ENCODE measurements at regions not wholly inside any gene's neighbourhood (a gene's known extent, or its start where the extent isn't known, plus 50 kb on each side); places are given as distances from the start of the nearest gene placed in this dataset.

DNA sequence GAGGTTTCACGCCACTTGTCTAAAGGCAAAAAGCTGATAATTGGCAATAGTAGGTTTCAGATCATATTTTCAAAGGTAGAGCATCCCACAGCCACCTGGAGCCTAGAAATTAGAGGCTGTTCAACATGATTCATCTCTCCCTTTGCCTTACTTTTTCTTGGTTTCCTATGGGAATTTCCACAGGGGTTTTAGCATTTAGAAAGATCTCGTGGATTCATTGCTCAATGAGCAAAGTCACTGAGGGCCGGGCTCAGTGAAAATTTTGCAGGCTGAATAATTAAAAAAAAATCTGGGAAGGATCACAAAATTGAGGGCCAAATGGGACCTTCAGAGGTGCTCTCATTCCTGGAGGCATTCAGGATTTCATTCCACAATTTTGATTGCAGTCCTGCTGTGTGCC is 137.1 kb downstream of the VAPA start:
- no peaks in the 10 kb centered on the region for H3K9me3 ChIP-seq
- no peak for DNase-seq
- no peaks in the 10 kb centered on the region for H3K36me3 ChIP-seq
- peak overlapping the region; percentile 44 to 81 (median 62) for H3K27ac ChIP-seq
- TF ChIP-seq, protein P1, sequence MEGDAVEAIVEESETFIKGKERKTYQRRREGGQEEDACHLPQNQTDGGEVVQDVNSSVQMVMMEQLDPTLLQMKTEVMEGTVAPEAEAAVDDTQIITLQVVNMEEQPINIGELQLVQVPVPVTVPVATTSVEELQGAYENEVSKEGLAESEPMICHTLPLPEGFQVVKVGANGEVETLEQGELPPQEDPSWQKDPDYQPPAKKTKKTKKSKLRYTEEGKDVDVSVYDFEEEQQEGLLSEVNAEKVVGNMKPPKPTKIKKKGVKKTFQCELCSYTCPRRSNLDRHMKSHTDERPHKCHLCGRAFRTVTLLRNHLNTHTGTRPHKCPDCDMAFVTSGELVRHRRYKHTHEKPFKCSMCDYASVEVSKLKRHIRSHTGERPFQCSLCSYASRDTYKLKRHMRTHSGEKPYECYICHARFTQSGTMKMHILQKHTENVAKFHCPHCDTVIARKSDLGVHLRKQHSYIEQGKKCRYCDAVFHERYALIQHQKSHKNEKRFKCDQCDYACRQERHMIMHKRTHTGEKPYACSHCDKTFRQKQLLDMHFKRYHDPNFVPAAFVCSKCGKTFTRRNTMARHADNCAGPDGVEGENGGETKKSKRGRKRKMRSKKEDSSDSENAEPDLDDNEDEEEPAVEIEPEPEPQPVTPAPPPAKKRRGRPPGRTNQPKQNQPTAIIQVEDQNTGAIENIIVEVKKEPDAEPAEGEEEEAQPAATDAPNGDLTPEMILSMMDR (IDR thresholded peaks at IDR 0.05), result no peak
- no peak for TF ChIP-seq POLR2A (IDR thresholded peaks at IDR 0.05)
- H3K27me3 ChIP-seq, result no peaks in the 10 kb centered on the region
- no peak overlapping the region for H3K4me3 ChIP-seq
- H3K4me1 ChIP-seq, result no peaks in the 10 kb centered on the region

DNA sequence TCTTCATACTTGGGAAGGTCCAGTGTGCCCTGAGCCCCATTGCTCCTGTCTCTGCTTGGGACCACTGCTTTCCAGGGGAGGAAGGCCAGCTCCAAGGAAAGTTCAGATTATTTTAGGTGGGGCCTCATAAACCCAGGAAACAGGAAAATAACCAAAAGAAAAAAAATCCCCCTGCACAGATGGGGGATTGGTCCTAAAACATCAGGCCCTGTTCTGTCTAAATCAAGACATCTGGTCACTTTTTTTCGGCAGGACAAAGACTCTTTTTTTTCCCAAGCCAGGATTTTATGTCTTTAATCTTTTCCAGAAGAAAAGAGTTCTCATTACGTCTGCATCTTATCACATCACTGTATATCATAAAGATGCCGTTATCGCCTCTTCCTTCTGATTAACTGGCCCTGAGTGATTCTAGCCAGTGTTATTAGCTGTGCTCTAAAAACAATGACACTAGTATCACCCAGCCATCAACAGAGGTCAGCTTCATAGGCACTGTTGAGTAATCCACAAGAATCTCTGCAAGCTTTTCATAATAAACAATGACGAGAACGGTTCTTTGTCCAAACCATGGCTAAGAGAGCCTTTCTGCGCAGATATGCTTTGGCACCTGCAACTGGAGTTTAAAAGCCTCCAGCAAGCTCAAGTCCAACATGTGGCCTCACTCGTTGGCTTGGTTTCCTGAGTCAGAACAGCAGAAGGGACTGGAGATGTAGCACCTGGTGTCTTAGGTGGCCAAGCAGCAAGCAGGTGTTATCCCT is 138.2 kb downstream of the VAPA start:
- no peaks in the 10 kb centered on the region for H3K4me1 ChIP-seq
- H3K4me3 ChIP-seq, result no peak overlapping the region
- peak in 1 of 3 donors; percentile 71 for DNase-seq
- TF ChIP-seq, protein P1 (IDR thresholded peaks at IDR 0.05), result no peak
- no peak for TF ChIP-seq POLR2A (IDR thresholded peaks at IDR 0.05)
- H3K27ac ChIP-seq, result peak overlapping the region; percentile 44 to 68 (median 59)
- H3K27me3 ChIP-seq, result no peaks in the 10 kb centered on the region
- H3K36me3 ChIP-seq, result no peaks in the 10 kb centered on the region
- no peaks in the 10 kb centered on the region for H3K9me3 ChIP-seq

DNA sequence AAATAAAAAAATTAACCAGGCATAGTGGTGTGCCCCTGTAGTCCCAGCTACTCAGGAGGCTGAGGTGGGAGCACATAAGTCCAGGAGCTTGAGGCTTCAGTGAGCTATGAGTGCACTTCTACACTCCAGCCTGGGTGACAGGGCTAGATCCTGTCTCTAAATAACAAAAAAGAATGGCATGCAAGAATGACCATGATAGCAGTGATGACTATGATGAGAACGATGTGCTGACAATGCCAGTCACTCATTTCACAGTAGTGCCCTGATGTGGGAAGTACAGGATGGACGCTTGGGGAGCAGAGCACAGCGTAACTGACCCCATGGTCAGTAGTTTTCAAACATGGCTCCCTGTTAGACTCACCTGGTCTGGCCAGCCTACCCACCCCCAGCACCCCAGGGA is 139.1 kb downstream of the VAPA start:
- no peak for DNase-seq
- Histone ChIP-seq H3K36me3 (no peaks in the 10 kb centered on the region), H3K27me3 (no peaks in the 10 kb centered on the region), H3K27ac (peak overlapping the region in 1 of 4 donors; percentile 28), H3K4me3 (no peak overlapping the region), H3K4me1 (peaks cover 0 to 1% (median 0%) of the 10 kb centered on the region in 4 donors), H3K9me3 (no peaks in the 10 kb centered on the region)
- TF ChIP-seq, protein P1 (IDR thresholded peaks at IDR 0.05), result no peak
- TF ChIP-seq POLR2A (IDR thresholded peaks at IDR 0.05), result no peak

DNA sequence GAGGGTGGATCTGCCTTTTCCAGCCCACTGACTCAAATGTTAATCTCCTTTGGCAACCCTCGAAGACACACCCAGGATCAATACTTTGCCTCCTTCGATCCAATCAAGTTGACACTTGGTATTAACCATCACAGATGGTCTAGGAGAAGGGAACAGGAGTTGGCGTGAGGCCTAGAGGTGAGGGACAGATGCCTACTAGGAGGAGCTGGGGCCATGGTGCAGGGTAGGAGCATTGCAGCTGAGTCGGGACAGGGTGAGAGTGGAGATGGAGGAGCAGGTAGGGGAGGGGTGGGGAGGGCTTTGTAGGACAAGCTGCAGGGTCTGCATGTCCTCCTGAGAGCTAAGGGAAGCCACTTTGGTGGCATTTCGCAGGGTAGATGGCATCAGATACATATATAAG is 140.0 kb downstream of the VAPA start:
- Histone ChIP-seq H3K9me3 (no peaks in the 10 kb centered on the region), H3K4me3 (no peak overlapping the region), H3K27me3 (no peaks in the 10 kb centered on the region), H3K4me1 (peaks cover 0 to 5% (median 0%) of the 10 kb centered on the region in 4 donors), H3K36me3 (no peaks in the 10 kb centered on the region), H3K27ac (no peak overlapping the region)
- no peak for DNase-seq
- no peak for TF ChIP-seq POLR2A (IDR thresholded peaks at IDR 0.05)
- TF ChIP-seq, protein P1 (IDR thresholded peaks at IDR 0.05), result no peak

DNA sequence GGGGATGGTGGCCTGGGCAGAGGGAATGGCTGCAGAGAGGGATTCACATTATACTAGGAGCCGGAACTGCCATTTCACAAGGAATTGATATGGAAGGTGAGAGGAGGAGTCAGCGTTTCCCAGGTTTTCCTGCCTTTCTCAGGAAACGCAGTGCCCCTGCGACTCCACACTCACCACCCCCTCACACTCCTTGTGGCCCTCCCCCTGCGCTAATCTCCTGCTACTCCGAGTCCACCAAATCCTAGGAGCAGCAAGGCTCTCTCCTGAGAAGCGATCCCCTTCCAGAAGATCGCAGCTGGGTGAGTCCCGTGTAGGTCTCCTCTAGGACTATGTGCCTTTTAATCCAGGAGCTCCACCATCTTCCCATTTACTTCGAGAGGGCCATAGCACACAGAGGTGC is 140.6 kb downstream of the VAPA start:
- TF ChIP-seq POLR2A (IDR thresholded peaks at IDR 0.05), result no peak
- TF ChIP-seq, protein P1 (IDR thresholded peaks at IDR 0.05), result no peak
- H3K36me3 ChIP-seq, result no peaks in the 10 kb centered on the region
- no peak overlapping the region for H3K27ac ChIP-seq
- H3K4me1 ChIP-seq, result peaks cover 0 to 5% (median 0%) of the 10 kb centered on the region in 4 donors
- no peaks in the 10 kb centered on the region for H3K9me3 ChIP-seq
- H3K4me3 ChIP-seq, result no peak overlapping the region
- H3K27me3 ChIP-seq, result no peaks in the 10 kb centered on the region
- DNase-seq, result no peak
